NAMALWA (cell line): ENCODE measurements at regions not wholly inside any gene's neighbourhood (a gene's known extent, or its start where the extent isn't known, plus 50 kb on each side); places are given as distances from the start of the nearest gene placed in this dataset.

Source experiments
- DNase-seq: peaks from one replicate; pipeline ENCODE4 v3.0.0-alpha.2; 2015; ENCODE audit warnings: low spot score

DNA sequence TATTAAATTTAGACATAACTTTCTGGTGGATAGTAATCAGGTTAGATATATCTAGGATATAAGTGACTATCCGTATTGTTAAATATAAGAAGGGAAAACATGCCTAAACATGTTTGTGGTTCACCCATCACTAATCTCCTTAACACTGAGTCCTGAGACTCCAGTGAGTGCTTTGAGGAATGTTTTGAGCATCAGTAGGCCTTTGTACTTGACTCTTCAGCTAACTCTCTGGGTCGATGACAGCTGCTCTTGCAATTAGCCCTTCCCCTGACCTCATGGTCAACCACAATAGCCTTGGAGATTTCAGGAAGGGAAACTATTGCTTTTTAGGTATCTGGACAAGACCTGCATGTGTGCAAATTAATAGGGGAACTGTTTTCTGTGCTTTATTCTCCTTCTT lies 716.8 kb downstream of the EPHA4 start:
- no peak for DNase-seq

DNA sequence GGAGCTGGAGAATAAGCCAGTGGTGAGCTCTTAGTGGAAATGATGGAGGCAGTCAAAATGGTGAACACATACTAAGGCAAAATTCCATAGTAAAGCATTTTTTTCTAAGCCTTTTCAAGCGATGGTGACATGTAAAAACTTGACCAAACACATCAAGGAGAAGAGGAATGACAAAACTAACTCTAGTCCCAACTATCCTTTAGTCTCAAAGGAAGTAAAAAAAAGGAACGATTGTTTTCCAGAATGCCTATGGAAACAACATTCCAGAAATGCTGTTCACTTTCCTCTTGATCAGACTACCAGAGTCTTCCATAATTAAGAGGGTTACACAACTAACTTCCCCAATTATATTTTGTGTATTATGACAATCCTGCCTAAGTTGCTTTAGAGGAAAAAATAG lies 715.6 kb downstream of the EPHA4 start:
- DNase-seq: no peak

- DNase-seq: no peak
These were observed 714.7 kb downstream of the EPHA4 start for GRCh38 chr2:220857368-220857767.

DNA sequence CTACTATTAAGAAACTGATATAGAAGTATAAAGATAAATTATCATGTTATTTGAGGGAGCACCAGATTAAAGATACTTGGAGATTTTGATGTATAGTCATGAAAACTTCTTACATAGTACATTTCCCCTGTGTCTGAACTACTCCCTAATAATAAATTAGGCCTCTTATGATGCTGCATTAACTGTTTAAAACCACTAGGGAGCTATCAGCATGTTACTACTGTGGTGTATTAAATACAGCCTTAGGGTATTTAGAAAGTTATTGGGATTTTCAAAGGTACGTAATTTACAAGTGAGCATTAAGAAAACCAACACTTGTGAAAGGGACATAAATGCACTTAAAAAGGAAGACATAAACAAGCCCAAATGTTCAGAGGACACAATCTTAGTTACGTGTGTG lies 714.0 kb downstream of the EPHA4 start:
- no peak for DNase-seq

DNA sequence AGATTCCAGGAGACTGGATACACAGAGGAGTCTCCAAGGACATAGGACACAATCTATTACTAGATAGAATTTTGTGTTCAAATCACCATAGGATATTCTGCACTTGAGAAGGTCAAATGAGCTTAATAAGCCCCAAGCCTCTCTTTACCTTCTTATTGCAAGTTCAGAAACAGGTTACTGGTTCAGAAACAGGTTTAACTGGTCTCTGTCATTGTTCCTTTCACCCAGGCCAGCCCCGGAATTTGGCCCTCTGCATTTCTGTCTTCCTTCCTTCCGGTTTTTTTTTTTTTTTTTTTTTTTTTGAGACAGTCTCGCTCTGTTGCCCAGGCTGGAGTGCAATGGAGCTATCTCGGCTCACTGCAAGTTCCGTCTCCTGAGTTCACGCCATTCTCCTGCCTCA lies 700.2 kb downstream of the EPHA4 start:
- DNase-seq: no peak

DNA sequence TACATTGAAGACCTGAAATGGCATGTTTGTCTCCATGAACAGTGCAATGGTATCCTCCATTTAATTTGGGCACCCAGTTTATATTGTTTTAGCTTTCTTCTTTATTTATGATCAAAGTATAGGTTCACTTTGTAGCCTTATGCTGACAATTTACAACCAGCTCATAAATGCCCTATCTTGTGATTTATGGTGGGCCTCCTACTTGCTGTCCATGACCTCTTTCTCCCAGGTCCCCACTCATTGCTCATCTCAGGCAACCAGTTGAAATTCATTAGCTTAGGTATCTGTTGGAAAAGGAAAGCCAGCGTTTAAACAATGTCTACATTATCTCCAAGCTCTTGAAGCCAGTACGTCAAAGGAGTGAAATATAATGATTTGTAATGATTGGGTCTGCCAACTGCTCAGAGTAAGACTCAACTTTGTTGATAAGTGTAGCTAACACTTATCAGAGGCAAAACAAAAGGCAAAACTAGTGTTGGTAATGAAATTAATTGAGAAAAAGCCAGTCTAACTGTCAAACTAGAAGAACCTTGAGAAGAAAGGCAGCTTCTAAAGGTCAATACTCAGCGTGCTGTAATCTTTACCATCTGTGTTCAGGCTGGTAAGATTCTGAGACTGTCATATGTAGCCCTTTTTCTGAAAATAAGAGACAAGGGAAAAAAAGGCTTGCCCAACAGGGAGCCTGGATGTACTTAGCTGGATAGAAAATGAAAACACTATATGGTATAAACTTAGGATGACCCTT lies 695.9 kb downstream of the EPHA4 start:
- no peak for DNase-seq

GRCh38 chr2:220877491-220877890 lies 694.6 kb downstream of the EPHA4 start:
- no peak for DNase-seq

DNA sequence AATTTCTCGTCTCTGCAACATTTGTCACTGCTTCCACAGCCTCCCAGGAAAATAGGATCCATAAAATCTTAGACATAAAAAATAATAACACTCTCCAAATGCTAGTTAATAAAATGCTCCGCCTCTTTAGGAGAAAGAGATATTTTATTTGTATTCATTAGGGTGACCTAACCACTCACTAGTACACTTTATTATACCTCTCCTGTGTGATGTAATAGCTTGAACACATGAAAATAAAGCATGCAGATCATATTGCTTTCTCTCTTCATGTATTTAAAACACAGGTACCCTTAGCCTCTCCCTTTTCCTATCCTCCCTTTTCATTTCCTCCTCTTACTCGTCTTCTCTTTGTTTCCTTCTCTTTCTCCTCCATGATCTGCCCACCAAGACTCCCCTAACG lies 694.2 kb downstream of the EPHA4 start:
- DNase-seq: no peak

DNA sequence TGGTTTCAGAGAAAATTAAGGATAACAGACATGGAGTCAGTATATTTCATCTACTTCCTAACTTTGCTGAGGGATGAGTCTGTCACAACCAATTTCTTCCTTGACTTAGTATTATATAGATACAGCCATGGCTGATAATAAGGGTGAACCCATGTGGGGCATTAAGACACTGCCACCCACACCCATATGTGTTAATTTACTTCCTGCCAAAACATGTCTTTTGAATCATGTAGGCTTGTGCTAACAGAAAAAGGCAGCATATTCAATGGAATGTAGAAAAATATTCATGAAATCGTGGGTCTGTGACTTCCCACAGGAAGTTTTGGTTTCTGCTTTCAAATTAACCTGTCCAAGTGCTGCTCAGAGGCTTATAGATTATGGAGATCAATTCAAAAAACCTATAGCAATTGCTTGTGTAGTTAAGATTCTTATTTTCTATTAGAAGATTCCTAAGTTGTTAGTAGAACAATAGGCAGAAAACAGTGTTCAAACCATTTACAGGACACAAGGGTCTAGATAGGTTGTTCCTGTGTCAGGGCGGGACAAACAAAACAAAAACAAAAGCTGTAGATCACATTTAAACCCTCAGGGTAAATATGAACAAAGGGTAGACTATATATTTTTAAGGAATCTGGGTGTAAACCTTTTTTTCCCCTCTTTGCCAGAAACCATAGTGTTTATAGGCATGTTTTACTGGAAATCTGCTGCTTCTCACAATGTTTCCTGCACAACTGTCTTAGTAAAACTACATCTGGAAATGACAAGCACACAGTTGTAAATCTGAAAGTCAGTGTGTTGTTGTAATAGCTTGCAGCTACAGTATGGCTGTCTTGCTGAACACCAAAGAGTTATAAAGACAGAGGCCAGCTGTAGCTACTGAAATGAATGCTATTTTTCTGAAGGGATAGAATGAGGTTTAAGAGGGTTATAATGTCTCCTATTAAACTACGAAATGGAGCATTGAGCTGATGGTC lies 691.2 kb downstream of the EPHA4 start:
- DNase-seq: no peak

DNA sequence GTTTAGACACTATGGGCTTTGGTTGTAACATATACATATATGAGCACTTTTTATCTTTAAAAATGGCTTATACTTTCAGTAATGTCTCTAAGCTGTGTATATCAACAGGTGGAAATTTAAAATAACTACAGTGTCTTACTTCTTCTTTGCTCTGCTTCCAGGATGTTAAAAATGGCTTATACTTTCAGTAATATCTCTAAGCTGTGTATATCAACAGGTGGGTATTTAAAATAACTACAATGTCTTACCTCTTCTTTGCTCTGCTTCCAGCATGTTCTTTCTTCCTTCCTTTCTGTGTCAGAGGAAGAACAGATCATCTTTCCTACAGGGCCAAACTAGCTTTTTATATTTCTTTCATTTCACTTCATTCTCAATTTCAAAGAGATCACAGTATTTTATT lies 689.6 kb downstream of the EPHA4 start:
- no peak for DNase-seq

DNA sequence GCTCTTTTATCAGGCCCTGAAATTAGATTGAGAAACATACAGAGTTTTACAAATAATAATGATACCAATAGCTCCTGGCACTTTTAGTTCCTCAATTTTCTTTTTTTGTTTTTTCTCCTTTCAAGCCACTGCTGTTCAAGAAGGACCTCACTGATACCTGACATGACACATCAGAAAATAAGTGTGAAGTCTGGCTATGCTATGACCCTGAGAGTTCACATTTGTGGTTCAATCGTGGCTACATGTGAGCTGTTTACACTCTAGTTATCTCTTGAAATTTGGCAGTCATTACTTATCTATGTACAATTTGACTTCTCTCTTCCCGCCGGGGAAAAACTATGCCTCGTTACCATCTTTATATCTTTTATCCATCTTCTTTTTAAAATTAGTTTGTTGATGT lies 686.5 kb downstream of the EPHA4 start:
- no peak for DNase-seq

DNA sequence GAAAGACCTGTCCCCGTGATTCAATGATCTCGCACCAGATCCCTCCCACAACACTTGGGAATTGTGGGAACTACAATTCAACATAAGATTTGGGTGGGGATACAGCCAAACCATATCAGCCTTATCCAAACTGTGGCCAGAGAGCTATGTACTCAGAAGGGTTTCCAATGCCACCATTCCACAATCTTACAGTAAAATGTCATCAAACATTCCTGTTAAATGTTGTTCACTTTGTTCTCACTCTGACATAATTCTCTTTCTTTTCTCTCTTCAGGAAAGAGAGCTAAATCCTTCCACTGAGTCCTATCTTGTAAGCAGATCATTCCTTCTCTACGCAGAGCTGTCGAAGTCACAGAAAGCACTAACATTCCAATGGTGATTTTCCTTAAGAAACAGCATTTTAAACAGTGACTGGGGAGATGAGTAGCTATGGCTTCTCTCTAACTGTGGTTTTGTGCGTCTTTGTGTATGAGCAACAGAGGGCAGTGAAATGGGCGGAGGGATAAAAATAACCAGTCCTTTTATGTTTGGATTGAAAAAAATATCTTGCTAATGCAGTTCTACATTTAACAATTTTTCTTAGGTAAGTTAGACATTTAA lies 684.7 kb downstream of the EPHA4 start:
- DNase-seq: no peak

- no peak for DNase-seq
These were observed 684.2 kb downstream of the EPHA4 start for GRCh38 chr2:220887876-220888275.

- no peak for DNase-seq
These were observed 681.2 kb downstream of the EPHA4 start for GRCh38 chr2:220890931-220891330.

DNA sequence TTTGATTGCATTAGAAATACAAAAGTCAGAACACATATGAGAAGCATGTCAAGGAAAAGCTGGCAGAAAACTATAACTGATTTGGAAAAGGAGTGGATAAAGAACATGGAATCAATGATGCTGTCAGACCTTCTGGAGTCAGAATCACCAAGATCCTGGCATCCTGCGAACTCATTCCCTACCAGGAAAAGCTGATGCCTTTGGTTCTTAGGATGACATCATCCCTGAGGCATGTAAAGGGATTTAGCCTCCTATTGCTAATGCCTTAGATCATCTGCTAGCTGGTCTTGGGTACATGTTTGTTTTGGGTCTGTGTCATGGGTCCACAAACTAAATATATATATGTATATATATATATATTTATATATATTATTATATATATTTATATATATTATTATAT lies 680.7 kb downstream of the EPHA4 start:
- DNase-seq: no peak

GRCh38 chr2:220892018-220892634 lies 680.0 kb downstream of the EPHA4 start:
- no peak for DNase-seq

DNA sequence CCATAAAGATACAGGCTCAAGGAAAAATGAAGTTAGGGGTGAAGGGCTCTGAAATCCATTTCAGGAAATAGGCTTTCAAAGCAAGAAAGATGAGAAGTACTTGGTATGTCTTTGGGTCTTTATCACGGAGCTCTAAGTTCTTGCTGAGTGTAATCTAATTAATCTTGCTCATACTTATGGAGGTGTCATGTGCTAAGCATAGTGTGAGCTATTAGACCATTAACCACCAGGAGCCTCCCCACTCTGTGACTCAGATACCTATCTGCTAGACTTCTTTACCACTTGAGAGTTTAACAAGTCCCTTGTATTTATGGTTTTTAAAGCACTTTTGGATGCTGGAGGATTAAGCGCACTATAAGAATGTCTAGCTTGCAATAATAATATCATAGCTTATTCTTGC lies 678.7 kb downstream of the EPHA4 start:
- DNase-seq: no peak

- DNase-seq: no peak
These were observed 678.0 kb downstream of the EPHA4 start for GRCh38 chr2:220894069-220894468.

DNA sequence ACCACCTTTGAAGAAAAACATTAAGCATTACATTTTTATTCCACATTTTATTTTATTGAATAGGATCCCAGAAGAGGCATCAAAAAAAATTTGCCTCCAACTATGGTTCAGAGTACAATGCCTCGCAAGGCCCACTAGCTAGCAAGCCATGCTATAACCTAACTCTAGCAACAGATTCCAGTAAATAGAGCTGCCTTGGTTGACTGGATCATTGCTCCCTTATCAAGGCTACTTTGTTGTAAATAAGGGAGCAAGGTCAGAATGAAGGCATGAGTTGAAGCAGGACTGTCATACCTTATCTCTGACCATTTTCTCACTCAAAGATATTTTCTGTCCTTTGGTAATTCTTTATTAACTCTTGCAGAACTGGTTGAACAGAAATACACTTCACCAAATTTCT lies 672.6 kb downstream of the EPHA4 start:
- DNase-seq: no peak

DNA sequence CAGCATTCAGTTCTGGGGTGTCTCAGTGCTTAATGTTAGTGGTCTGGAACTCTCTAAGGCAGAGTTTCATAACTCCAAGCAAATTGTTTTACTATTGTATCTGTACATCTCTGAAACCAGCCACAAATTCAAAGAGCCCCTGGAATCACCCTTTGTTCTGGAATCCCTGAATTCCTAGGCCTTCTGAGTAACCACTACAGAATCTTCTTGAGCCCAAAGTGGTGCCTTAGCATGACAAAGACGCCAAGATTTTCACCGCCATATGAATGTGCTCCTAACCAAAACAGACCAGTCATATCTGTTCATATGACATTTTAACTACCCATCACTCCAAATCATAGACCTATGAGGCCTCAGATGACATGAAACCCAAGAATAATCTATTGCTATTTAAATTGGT lies 668.1 kb downstream of the EPHA4 start:
- no peak for DNase-seq

DNA sequence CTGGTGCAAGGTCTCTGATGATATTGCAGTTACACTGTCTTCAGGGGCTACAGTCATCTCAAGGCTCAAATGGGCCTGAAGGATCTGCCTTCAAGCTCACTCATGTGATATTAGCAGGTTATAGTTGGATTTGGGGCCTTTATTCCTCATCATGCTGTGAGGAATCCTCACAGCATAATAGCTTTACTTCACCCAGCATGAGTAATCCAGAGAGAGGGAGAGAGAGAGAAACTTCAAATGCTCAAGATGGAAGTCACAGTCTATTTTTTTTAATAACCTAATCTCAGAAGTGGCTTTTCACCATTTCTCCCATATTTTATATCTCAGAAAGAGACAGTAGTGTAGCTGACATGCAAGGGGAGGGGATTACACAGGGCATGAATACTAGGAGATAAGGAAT lies 658.7 kb downstream of the EPHA4 start:
- DNase-seq: no peak

DNA sequence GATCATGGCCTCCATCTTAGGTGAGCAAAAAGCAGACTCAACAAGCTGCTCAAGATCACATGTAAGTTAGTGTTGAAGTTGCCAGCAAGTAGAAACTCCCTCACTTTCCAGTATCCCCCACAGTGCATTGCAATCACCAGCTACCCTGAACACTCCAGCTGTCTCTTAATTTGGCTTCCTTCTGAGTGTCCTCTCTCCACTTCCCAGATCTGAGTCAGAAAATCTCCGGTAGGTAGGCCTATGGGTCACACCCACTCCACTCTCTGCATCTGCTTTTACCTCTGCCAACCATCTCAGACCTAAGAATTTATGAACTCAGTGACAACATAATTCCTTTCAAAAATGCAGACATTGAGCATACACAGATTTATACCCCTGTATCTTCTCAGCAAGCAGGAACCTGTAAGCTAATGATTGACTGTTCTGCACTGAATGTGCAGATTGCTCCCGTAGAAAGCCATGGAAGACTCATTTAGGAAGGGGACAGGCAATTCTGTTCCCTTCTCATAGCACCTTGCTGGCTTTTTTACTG lies 656.9 kb downstream of the EPHA4 start:
- no peak for DNase-seq
